Activated CD4-positive, alpha-beta T cell treated with anti-CD3 and anti-CD28 coated beads, Interleukin-2, amount 50 U/mL, for 16 hours (primary cell): ENCODE measurements at regions not wholly inside any gene's neighbourhood (a gene's known extent, or its start where the extent isn't known, plus 50 kb on each side); places are given as distances from the start of the nearest gene placed in this dataset.

Experiments
- DNase-seq: peaks from one replicate; pipeline ENCODE4 v3.0.0-alpha.2; 2020

GRCh38 chr16:80298676-80299075 lies 242.1 kb upstream of the DYNLRB2 start:
- no peak for DNase-seq

- DNase-seq = no peak
Measured at GRCh38 chr16:80296034-80296433, 244.8 kb upstream of the DYNLRB2 start.

- DNase-seq = no peak
Measured at GRCh38 chr16:80294172-80294571, 246.6 kb upstream of the DYNLRB2 start.

- DNase-seq = no peak
Measured at GRCh38 chr16:80288616-80289015, 252.2 kb upstream of the DYNLRB2 start.

- DNase-seq = no peak
Measured at GRCh38 chr16:80287674-80288073, 253.1 kb upstream of the DYNLRB2 start.

- DNase-seq = no peak
Measured at GRCh38 chr16:80285104-80285503, 255.7 kb upstream of the DYNLRB2 start.

GRCh38 chr16:80283466-80284392 lies 257.1 kb upstream of the DYNLRB2 start:
- no peak for DNase-seq

- DNase-seq = no peak
Measured at GRCh38 chr16:80280557-80280956, 260.2 kb upstream of the DYNLRB2 start.

GRCh38 chr16:80279656-80280055 lies 261.1 kb upstream of the DYNLRB2 start:
- DNase-seq = no peak

GRCh38 chr16:80277182-80277581 lies 263.6 kb upstream of the DYNLRB2 start:
- DNase-seq = no peak

GRCh38 chr16:80274576-80275191 lies 266.1 kb upstream of the DYNLRB2 start:
- no peak for DNase-seq

- peak; percentile 10 for DNase-seq
Measured at GRCh38 chr16:80273635-80274538, 266.9 kb upstream of the DYNLRB2 start.

- no peak for DNase-seq
Measured at GRCh38 chr16:80265624-80266306, 275.0 kb upstream of the DYNLRB2 start.

- peak; percentile 11 for DNase-seq
Measured at GRCh38 chr16:80263848-80264694, 276.7 kb upstream of the DYNLRB2 start.

GRCh38 chr16:80263181-80263823 lies 277.5 kb upstream of the DYNLRB2 start:
- no peak for DNase-seq

- DNase-seq = no peak
Measured at GRCh38 chr16:80260906-80261311, 279.9 kb upstream of the DYNLRB2 start.

GRCh38 chr16:80259290-80259805 lies 281.4 kb upstream of the DYNLRB2 start:
- no peak for DNase-seq

GRCh38 chr16:80258407-80258806 lies 282.4 kb upstream of the DYNLRB2 start:
- no peak for DNase-seq

GRCh38 chr16:80254970-80255369 lies 285.8 kb upstream of the DYNLRB2 start:
- no peak for DNase-seq

- no peak for DNase-seq
Measured at GRCh38 chr16:80253741-80254140, 287.1 kb upstream of the DYNLRB2 start.

- no peak for DNase-seq
Measured at GRCh38 chr16:80250381-80250780, 290.4 kb upstream of the DYNLRB2 start.
